ENCODE measurements at regions not wholly inside any gene's neighbourhood (a gene's known extent, or its start where the extent isn't known, plus 50 kb on each side); places are given as distances from the start of the nearest gene placed in this dataset.
"Not testable (repeated sequence)": the region's sequence is repeated elsewhere in the genome, so short reads cannot be mapped to it uniquely, and the experiment has no call there.

GRCh38 chr2:90221300-90221651 is 1529.8 kb downstream of the RPIA start:
- no peak for TF ChIP-seq CTCF (IDR thresholded peaks at IDR 0.05; ENCODE audit: low read depth, low read length, missing control alignments)
- Histone ChIP-seq H3K27me3 (replicated peaks) (no peaks in the 10 kb centered on the region), H3K4me3 (ENCODE audit: low read depth, low read length) (no peak overlapping the region), H3K27ac (no peak overlapping the region), H3K36me3 (replicated peaks) (no peaks in the 10 kb centered on the region)
- in situ Hi-C loops (cut with HindIII; ENCODE audit: low pct_ligation_motif_present, low sequenced_read_pairs): no loop called here
- no peak for DNase-seq

GRCh38 chr2:90224767-90225166 is 1533.3 kb downstream of the RPIA start:
- H3K36me3 ChIP-seq (replicated peaks); DNase-seq; H3K4me3 ChIP-seq (ENCODE audit: low read depth, low read length); H3K27ac ChIP-seq; in situ Hi-C loops (cut with HindIII; ENCODE audit: low pct_ligation_motif_present, low sequenced_read_pairs); H3K27me3 ChIP-seq (replicated peaks): not testable (repeated sequence)

GRCh38 chr2:90226465-90227072 is 1535.1 kb downstream of the RPIA start:
- H3K27me3 ChIP-seq (replicated peaks); in situ Hi-C loops (cut with HindIII; ENCODE audit: low pct_ligation_motif_present, low sequenced_read_pairs); DNase-seq; H3K4me3 ChIP-seq (ENCODE audit: low read depth, low read length); H3K27ac ChIP-seq; H3K36me3 ChIP-seq (replicated peaks): not testable (repeated sequence)

GRCh38 chr2:90231199-90231598 is 1539.7 kb downstream of the RPIA start:
- in situ Hi-C loops (cut with HindIII; ENCODE audit: low pct_ligation_motif_present, low sequenced_read_pairs); H3K27me3 ChIP-seq (replicated peaks); H3K4me3 ChIP-seq (ENCODE audit: low read depth, low read length); H3K27ac ChIP-seq; DNase-seq; H3K36me3 ChIP-seq (replicated peaks): not testable (repeated sequence)

- H3K36me3 ChIP-seq (replicated peaks); in situ Hi-C loops (cut with HindIII; ENCODE audit: low pct_ligation_motif_present, low sequenced_read_pairs): not testable (repeated sequence)
Measured at GRCh38 chr2:90235452-90235851, 1544.0 kb downstream of the RPIA start.

GRCh38 chr2:90237923-90238361 is 1546.5 kb downstream of the RPIA start:
- peak; percentile 5 for TF ChIP-seq CTCF (IDR thresholded peaks at IDR 0.05; ENCODE audit: low read depth, low read length, missing control alignments)
- in situ Hi-C loops (cut with HindIII; ENCODE audit: low pct_ligation_motif_present, low sequenced_read_pairs); H3K36me3 ChIP-seq (replicated peaks); H3K4me3 ChIP-seq (ENCODE audit: low read depth, low read length); DNase-seq; H3K27ac ChIP-seq; H3K27me3 ChIP-seq (replicated peaks): not testable (repeated sequence)

More at GRCh38 chr2:90235452-90235851, 1544.0 kb downstream of the RPIA start:
- not testable (repeated sequence) for H3K27ac ChIP-seq; H3K27me3 ChIP-seq (replicated peaks); DNase-seq; H3K4me3 ChIP-seq (ENCODE audit: low read depth, low read length)

GRCh38 chr2:90238505-90239230 is 1547.2 kb downstream of the RPIA start:
- H3K27ac ChIP-seq; DNase-seq; H3K36me3 ChIP-seq (replicated peaks); H3K27me3 ChIP-seq (replicated peaks); in situ Hi-C loops (cut with HindIII; ENCODE audit: low pct_ligation_motif_present, low sequenced_read_pairs); H3K4me3 ChIP-seq (ENCODE audit: low read depth, low read length): not testable (repeated sequence)

GRCh38 chr2:90239769-90240168 is 1548.3 kb downstream of the RPIA start:
- DNase-seq; H3K4me3 ChIP-seq (ENCODE audit: low read depth, low read length); H3K27me3 ChIP-seq (replicated peaks); H3K36me3 ChIP-seq (replicated peaks); in situ Hi-C loops (cut with HindIII; ENCODE audit: low pct_ligation_motif_present, low sequenced_read_pairs); H3K27ac ChIP-seq: not testable (repeated sequence)

GRCh38 chr2:90244902-90245765 is 1553.7 kb downstream of the RPIA start:
- H3K27ac ChIP-seq; DNase-seq; H3K36me3 ChIP-seq (replicated peaks); in situ Hi-C loops (cut with HindIII; ENCODE audit: low pct_ligation_motif_present, low sequenced_read_pairs); H3K4me3 ChIP-seq (ENCODE audit: low read depth, low read length); H3K27me3 ChIP-seq (replicated peaks): not testable (repeated sequence)

GRCh38 chr2:90248400-90248799 is 1556.9 kb downstream of the RPIA start:
- H3K27me3 ChIP-seq (replicated peaks); H3K36me3 ChIP-seq (replicated peaks); H3K27ac ChIP-seq; in situ Hi-C loops (cut with HindIII; ENCODE audit: low pct_ligation_motif_present, low sequenced_read_pairs); DNase-seq; H3K4me3 ChIP-seq (ENCODE audit: low read depth, low read length): not testable (repeated sequence)

GRCh38 chr2:90250350-90250749 is 1558.9 kb downstream of the RPIA start:
- H3K27ac ChIP-seq; H3K27me3 ChIP-seq (replicated peaks); H3K36me3 ChIP-seq (replicated peaks); H3K4me3 ChIP-seq (ENCODE audit: low read depth, low read length); DNase-seq; in situ Hi-C loops (cut with HindIII; ENCODE audit: low pct_ligation_motif_present, low sequenced_read_pairs): not testable (repeated sequence)

GRCh38 chr2:90251576-90251975 is 1560.1 kb downstream of the RPIA start:
- H3K36me3 ChIP-seq (replicated peaks); H3K27me3 ChIP-seq (replicated peaks); in situ Hi-C loops (cut with HindIII; ENCODE audit: low pct_ligation_motif_present, low sequenced_read_pairs); H3K27ac ChIP-seq; H3K4me3 ChIP-seq (ENCODE audit: low read depth, low read length); DNase-seq: not testable (repeated sequence)

Measured in brain microvascular endothelial cell (primary cell).